OCI-LY7 (cell line): ENCODE measurements at regions not wholly inside any gene's neighbourhood (a gene's known extent, or its start where the extent isn't known, plus 50 kb on each side); places are given as distances from the start of the nearest gene placed in this dataset.

Source experiments
- BruUV-seq: library from RNA; stranded (reverse); fragments of 400-500 nt; replicated peaks from 2 replicates; lab custom pipeline; 2021; lab: Mats Ljungman, UMichigan
- CTCF ChIA-PET: fragments of 300-600 bp; sonication (Branson Sonifier 250); formaldehyde crosslinking; loops from one replicate; lab custom pipeline; 2022; ENCODE audit warnings: antibody characterized with exemption; ENCODE audit not compliant: unreplicated experiment; lab: Charles Lee
- POLR2A ChIA-PET: fragments of 300-600 bp; sonication (Branson Sonifier 250); formaldehyde crosslinking; loops from one replicate; lab custom pipeline; 2022; ENCODE audit warnings: antibody characterized with exemption; lab: Charles Lee
- DNase-seq: peaks from one replicate; pipeline ENCODE4 v3.0.0-alpha.2; 2015; ENCODE audit warnings: low spot score
- H2AFZ ChIP-seq: fragments of 200-600 bp; sonication (generic), shearing (Covaris generic); 2 replicates; pipeline ENCODE4 v1.6.1; 2014; ENCODE audit warnings: mild to moderate bottlenecking, antibody characterized with exemption, low read length, moderate library complexity
- H3K27ac ChIP-seq: fragments of 200-600 bp; sonication (generic); 2 replicates; pipeline ENCODE4 v1.5.1; 2014; ENCODE audit warnings: mixed run types, low read depth, mild to moderate bottlenecking, moderate library complexity, low read length, inconsistent platforms; ENCODE audit not compliant: poor library complexity, severe bottlenecking
- H3K36me3 ChIP-seq: fragments of 200-600 bp; sonication (generic); 2 replicates; pipeline ENCODE4 v1.6.1; 2014; ENCODE audit warnings: mild to moderate bottlenecking, antibody characterized with exemption, low read length, moderate library complexity, mixed read lengths; ENCODE audit not compliant: insufficient read depth
- H3K4me1 ChIP-seq: fragments of 200-600 bp; sonication (generic); 2 replicates; pipeline ENCODE4 v1.5.1; 2014; ENCODE audit warnings: mild to moderate bottlenecking, low read length; ENCODE audit not compliant: insufficient read depth, poor library complexity, severe bottlenecking
- H3K4me2 ChIP-seq: fragments of 200-600 bp; sonication (generic); 2 replicates; pipeline ENCODE4 v1.6.1; 2014; ENCODE audit warnings: mild to moderate bottlenecking, low read length
- H3K4me3 ChIP-seq: fragments of 200-600 bp; sonication (generic); 2 replicates; pipeline ENCODE4 v1.5.1; 2014; ENCODE audit warnings: mild to moderate bottlenecking, low read depth, low read length; ENCODE audit not compliant: poor library complexity, severe bottlenecking
- H3K79me2 ChIP-seq: fragments of 200-600 bp; sonication (generic); 2 replicates; pipeline ENCODE4 v1.6.1; 2016; ENCODE audit warnings: low read depth, mild to moderate bottlenecking, low read length, moderate library complexity, mixed read lengths; ENCODE audit not compliant: insufficient read depth
- H3K9me2 ChIP-seq: fragments of 200-600 bp; sonication (generic); 2 replicates; pipeline ENCODE4 v1.6.1; 2016; ENCODE audit warnings: mild to moderate bottlenecking, low read length, mixed read lengths; ENCODE audit not compliant: insufficient read depth
- H3K9me3 ChIP-seq: fragments of 200-600 bp; sonication (generic); 2 replicates; pipeline ENCODE4 v1.6.1; 2014; ENCODE audit warnings: mild to moderate bottlenecking, mixed run types, low read length, mixed read lengths
- H4K20me1 ChIP-seq: fragments of 200-600 bp; sonication (generic); 2 replicates; pipeline ENCODE4 v1.6.1; 2014; ENCODE audit warnings: mild to moderate bottlenecking, antibody characterized with exemption, low read length, moderate library complexity, mixed read lengths; ENCODE audit not compliant: insufficient read depth
- CTCF ChIP-seq: fragments of 200-600 bp; sonication (generic); conservative IDR thresholded peaks from 2 replicates; pipeline ENCODE4 v1.5.1; 2014; ENCODE audit warnings: mild to moderate bottlenecking, antibody characterized with exemption, low read length, moderate library complexity, mixed read lengths
- EZH2phosphoT487 ChIP-seq: fragments of 200-600 bp; sonication (generic); IDR thresholded peaks from 2 replicates; pipeline ENCODE4 v1.6.1; 2018; ENCODE audit warnings: low read depth, borderline replicate concordance, mild to moderate bottlenecking, mixed run types, antibody characterized with exemption, low read length, moderate library complexity, mixed read lengths
- intact Hi-C: fragments of 100-400 bp; cut with micrococcal nuclease; formaldehyde crosslinking; loops from one replicate; pipeline ENCODE4 v1.10.0; 2022; ENCODE audit not compliant: unreplicated experiment

- POLR2A ChIA-PET: interaction anchor here (0.5 to 1.0 kb wide), 2 partner anchors 109 to 1117 kb away, joined by 4 read pairs; no protein-coding TSS in a partner anchor
- H3K4me3 ChIP-seq: no peak overlapping the region
- CTCF ChIA-PET: no interaction called here
- no peak overlapping the region for H3K4me2 ChIP-seq
- H3K36me3 ChIP-seq: no peaks in the 10 kb centered on the region
- H4K20me1 ChIP-seq: no peaks in the 10 kb centered on the region
- DNase-seq: no peak
- intact Hi-C loops: no loop called here
- BruUV-seq: no TSS peak
- no peaks in the 10 kb centered on the region for H3K9me2 ChIP-seq
- no peak overlapping the region for H3K27ac ChIP-seq
- H3K4me1 ChIP-seq: no peaks in the 10 kb centered on the region
- no peaks in the 10 kb centered on the region for H3K9me3 ChIP-seq
- no peaks in the 10 kb centered on the region for H3K79me2 ChIP-seq
- TF ChIP-seq EZH2phosphoT487 (no peak), CTCF (no peak)
- H2AFZ ChIP-seq: no peak overlapping the region
Observed at GRCh38 chr3:154678041-154678654, 248.2 kb upstream of the GPR149 start.

- no peaks in the 10 kb centered on the region for H3K9me2 ChIP-seq
- DNase-seq: no peak
- intact Hi-C loops: no loop called here
- H3K36me3 ChIP-seq: no peaks in the 10 kb centered on the region
- no peaks in the 10 kb centered on the region for H3K4me1 ChIP-seq
- no TSS peak for BruUV-seq
- no peak overlapping the region for H3K4me3 ChIP-seq
- no peaks in the 10 kb centered on the region for H3K9me3 ChIP-seq
- H3K27ac ChIP-seq: no peak overlapping the region
- no peak overlapping the region for H2AFZ ChIP-seq
- H3K79me2 ChIP-seq: no peaks in the 10 kb centered on the region
- no peak overlapping the region for H3K4me2 ChIP-seq
- POLR2A ChIA-PET: interaction anchor here (0.6 to 0.7 kb wide), 4 partner anchors 8 to 284 kb away, joined by 3 to 4 read pairs (median 3); no protein-coding TSS in a partner anchor
- CTCF ChIA-PET: no interaction called here
- H4K20me1 ChIP-seq: no peaks in the 10 kb centered on the region
- TF ChIP-seq CTCF (no peak), EZH2phosphoT487 (no peak)
Observed at GRCh38 chr3:154668835-154669234, 238.8 kb upstream of the GPR149 start.

- no TSS peak for BruUV-seq
- Histone ChIP-seq H3K9me3 (no peaks in the 10 kb centered on the region), H3K36me3 (no peaks in the 10 kb centered on the region), H4K20me1 (no peaks in the 10 kb centered on the region), H3K27ac (no peak overlapping the region), H2AFZ (no peak overlapping the region), H3K4me3 (no peak overlapping the region), H3K9me2 (no peaks in the 10 kb centered on the region), H3K79me2 (no peaks in the 10 kb centered on the region), H3K4me1 (no peaks in the 10 kb centered on the region), H3K4me2 (no peak overlapping the region)
- POLR2A ChIA-PET: interaction anchor here (0.6 to 0.7 kb wide), 3 partner anchors 9 to 93 kb away, joined by 3 to 4 read pairs (median 3); no protein-coding TSS in a partner anchor
- DNase-seq: no peak
- TF ChIP-seq EZH2phosphoT487 (no peak), CTCF (no peak)
- intact Hi-C loops: no loop called here
- CTCF ChIA-PET: no interaction called here
Observed at GRCh38 chr3:154668187-154668586, 238.2 kb upstream of the GPR149 start.
